ENCODE measurements at regions not wholly inside any gene's neighbourhood (a gene's known extent, or its start where the extent isn't known, plus 50 kb on each side); places are given as distances from the start of the nearest gene placed in this dataset.

- TF ChIP-seq POLR2A (IDR thresholded peaks at IDR 0.05) (no peak), EP300 (IDR thresholded peaks at IDR 0.05) (no peak), CTCF (IDR thresholded peaks at IDR 0.05) (no peak)
- no peak for DNase-seq (ENCODE audit: low spot score in 2 of 2)
- H3K4me1 ChIP-seq = no peaks in the 10 kb centered on the region
- H3K27me3 ChIP-seq = no peaks in the 10 kb centered on the region
- no peaks in the 10 kb centered on the region for H3K36me3 ChIP-seq
- H3K27ac ChIP-seq = no peak overlapping the region
- H3K9me3 ChIP-seq = peaks cover 0 to 17% (median 0%) of the 10 kb centered on the region in 4 donors
- 58 to 66% methylated on average over 4 of the region's 4 CpGs for WGBS, 2 donors
- H3K4me3 ChIP-seq = no peak overlapping the region
These were observed 126.4 kb upstream of the PRLR start for GRCh38 chr5:35356725-35357124.

GRCh38 chr5:35354751-35355150 lies 124.5 kb upstream of the PRLR start:
- WGBS, 2 donors = 27 to 42% methylated on average over 2 to 3 of the region's 3 CpGs
- H3K27me3 ChIP-seq = no peaks in the 10 kb centered on the region
- no peaks in the 10 kb centered on the region for H3K36me3 ChIP-seq
- peaks cover 0 to 31% (median 0%) of the 10 kb centered on the region in 4 donors for H3K9me3 ChIP-seq
- H3K4me3 ChIP-seq = no peak overlapping the region
- no peaks in the 10 kb centered on the region for H3K4me1 ChIP-seq
- no peak for DNase-seq (ENCODE audit: low spot score in 2 of 2)
- peak overlapping the region in 1 of 4 donors; percentile 15 for H3K27ac ChIP-seq
- TF ChIP-seq CTCF (IDR thresholded peaks at IDR 0.05) (no peak), POLR2A (IDR thresholded peaks at IDR 0.05) (no peak), EP300 (IDR thresholded peaks at IDR 0.05) (no peak)

- WGBS, 2 donors = 23 to 63% methylated on average over 1 of the region's 1 CpG
- no peak for TF ChIP-seq CTCF (IDR thresholded peaks at IDR 0.05)
- no peak for TF ChIP-seq POLR2A (IDR thresholded peaks at IDR 0.05)
- no peak for TF ChIP-seq EP300 (IDR thresholded peaks at IDR 0.05)
- Histone ChIP-seq H3K27ac (no peak overlapping the region), H3K27me3 (no peaks in the 10 kb centered on the region), H3K4me3 (no peak overlapping the region), H3K4me1 (no peaks in the 10 kb centered on the region), H3K36me3 (no peaks in the 10 kb centered on the region), H3K9me3 (peaks cover 0 to 13% (median 0%) of the 10 kb centered on the region in 4 donors)
- no peak for DNase-seq (ENCODE audit: low spot score in 2 of 2)
These were observed 114.9 kb upstream of the PRLR start for GRCh38 chr5:35345222-35345621.

GRCh38 chr5:35342664-35343063 lies 112.4 kb upstream of the PRLR start:
- Histone ChIP-seq H3K36me3 (no peaks in the 10 kb centered on the region), H3K27me3 (no peaks in the 10 kb centered on the region), H3K4me3 (no peak overlapping the region), H3K4me1 (no peaks in the 10 kb centered on the region), H3K27ac (no peak overlapping the region), H3K9me3 (peaks cover 0 to 5% (median 0%) of the 10 kb centered on the region in 4 donors)
- TF ChIP-seq POLR2A (IDR thresholded peaks at IDR 0.05) = no peak
- no peak for TF ChIP-seq EP300 (IDR thresholded peaks at IDR 0.05)
- TF ChIP-seq CTCF (IDR thresholded peaks at IDR 0.05) = no peak
- DNase-seq (ENCODE audit: low spot score in 2 of 2) = no peak

GRCh38 chr5:35341189-35341588 lies 110.9 kb upstream of the PRLR start:
- H3K9me3 ChIP-seq = peaks cover 0 to 5% (median 0%) of the 10 kb centered on the region in 4 donors
- no peaks in the 10 kb centered on the region for H3K36me3 ChIP-seq
- 94 to 95% methylated on average over 1 of the region's 1 CpG for whole genome bisulfite sequencing, 2 donors
- H3K4me1 ChIP-seq = no peaks in the 10 kb centered on the region
- H3K4me3 ChIP-seq = no peak overlapping the region
- H3K27ac ChIP-seq = no peak overlapping the region
- H3K27me3 ChIP-seq = no peaks in the 10 kb centered on the region
- no peak for TF ChIP-seq EP300 (IDR thresholded peaks at IDR 0.05)
- no peak for TF ChIP-seq CTCF (IDR thresholded peaks at IDR 0.05)
- no peak for DNase-seq (ENCODE audit: low spot score in 2 of 2)

All from tibial nerve (tissue), 4 donors.